Loucy (cell line): ENCODE measurements at regions not wholly inside any gene's neighbourhood (a gene's known extent, or its start where the extent isn't known, plus 50 kb on each side); places are given as distances from the start of the nearest gene placed in this dataset.

Experiments used
- EZH2phosphoT487 ChIP-seq: fragments of 200-600 bp; IDR thresholded peaks from 2 replicates; pipeline ENCODE4 v1.6.1; 2018; ENCODE audit warnings: antibody characterized with exemption, mild to moderate bottlenecking, moderate library complexity, borderline replicate concordance
- TF ChIP-seq, protein P1 (sequence below): fragments of 200-600 bp; sonication (generic); conservative IDR thresholded peaks from 2 replicates; pipeline ENCODE4 v1.5.1; 2014; ENCODE audit warnings: mild to moderate bottlenecking, antibody characterized with exemption, low read length

DNA sequence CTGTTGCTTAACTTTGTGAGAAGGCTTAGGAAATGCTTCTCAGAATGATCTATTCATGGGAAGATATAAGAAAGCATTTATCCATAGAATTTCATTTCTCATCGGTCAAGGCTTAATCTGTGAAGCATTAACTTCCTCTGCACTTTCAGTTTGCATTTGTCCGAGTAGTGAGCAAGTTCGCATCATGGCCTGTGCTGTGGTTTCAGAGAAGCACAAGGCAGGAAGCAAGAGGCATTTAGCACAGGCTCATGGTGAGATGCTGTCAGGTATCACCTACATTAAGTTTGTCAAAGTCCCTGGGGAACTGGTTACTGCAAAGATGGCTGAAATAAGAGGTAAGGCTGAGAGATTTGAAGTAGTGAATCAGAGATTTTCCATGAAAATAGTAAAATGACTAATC is 244.9 kb downstream of the NAP1L3 start:
- TF ChIP-seq, protein P1, sequence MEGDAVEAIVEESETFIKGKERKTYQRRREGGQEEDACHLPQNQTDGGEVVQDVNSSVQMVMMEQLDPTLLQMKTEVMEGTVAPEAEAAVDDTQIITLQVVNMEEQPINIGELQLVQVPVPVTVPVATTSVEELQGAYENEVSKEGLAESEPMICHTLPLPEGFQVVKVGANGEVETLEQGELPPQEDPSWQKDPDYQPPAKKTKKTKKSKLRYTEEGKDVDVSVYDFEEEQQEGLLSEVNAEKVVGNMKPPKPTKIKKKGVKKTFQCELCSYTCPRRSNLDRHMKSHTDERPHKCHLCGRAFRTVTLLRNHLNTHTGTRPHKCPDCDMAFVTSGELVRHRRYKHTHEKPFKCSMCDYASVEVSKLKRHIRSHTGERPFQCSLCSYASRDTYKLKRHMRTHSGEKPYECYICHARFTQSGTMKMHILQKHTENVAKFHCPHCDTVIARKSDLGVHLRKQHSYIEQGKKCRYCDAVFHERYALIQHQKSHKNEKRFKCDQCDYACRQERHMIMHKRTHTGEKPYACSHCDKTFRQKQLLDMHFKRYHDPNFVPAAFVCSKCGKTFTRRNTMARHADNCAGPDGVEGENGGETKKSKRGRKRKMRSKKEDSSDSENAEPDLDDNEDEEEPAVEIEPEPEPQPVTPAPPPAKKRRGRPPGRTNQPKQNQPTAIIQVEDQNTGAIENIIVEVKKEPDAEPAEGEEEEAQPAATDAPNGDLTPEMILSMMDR, result no peak
- TF ChIP-seq EZH2phosphoT487, result no peak
